K562 (cell line): ENCODE measurements at regions not wholly inside any gene's neighbourhood (a gene's known extent, or its start where the extent isn't known, plus 50 kb on each side); places are given as distances from the start of the nearest gene placed in this dataset.

Source experiments
- ARID2 ChIP-seq: fragments of 450-650 bp; IDR thresholded peaks from 2 replicates; pipeline ENCODE4 v1.6.1; 2017; ENCODE audit warnings: antibody characterized with exemption, mild to moderate bottlenecking
- ARNT ChIP-seq, 2 experiments: fragments of 450-650 bp; IDR thresholded peaks; 2 replicates each; pipeline ENCODE4 v1.6.1; 2016; ENCODE audit warnings: mild to moderate bottlenecking in 1 of 2
- CBX3 ChIP-seq, 2 experiments: IDR thresholded peaks; 1 replicate in 1 of 2; 2 replicates in 1 of 2; pipeline ENCODE4 v1.6.1; 2012; ENCODE audit warnings: inconsistent platforms in 2 of 2, low read length in 2 of 2, borderline replicate concordance in 1 of 2, control low read depth in 1 of 2
- CEBPG ChIP-seq, 3 experiments: fragments of 200-800 bp in 1 of 3; sonication (Bioruptor generic) in 1 of 3; sonication (generic) in 1 of 3; formaldehyde crosslinking in 1 of 3; IDR thresholded peaks in 2 of 3; conservative IDR thresholded peaks in 1 of 3; 2 replicates each; pipeline versions ENCODE4 v1.6.1 to v1.8.0; 2016 to 2022; ENCODE audit warnings: missing compliant biosample characterization in 2 of 3, missing genetic modification characterization in 2 of 3, mild to moderate bottlenecking in 1 of 3, missing genetic modification reagents in 1 of 3
- CREM ChIP-seq: IDR thresholded peaks from 2 replicates; pipeline ENCODE4 v1.6.1; 2014; ENCODE audit warnings: antibody characterized with exemption, low read depth
- CTCFL ChIP-seq: IDR thresholded peaks from 2 replicates; pipeline ENCODE4 v1.6.1; 2011; ENCODE audit warnings: borderline replicate concordance, low read depth, mild to moderate bottlenecking, moderate library complexity, low read length; ENCODE audit not compliant: insufficient read depth, poor library complexity, severe bottlenecking
- EP400 ChIP-seq: fragments of 450-650 bp; IDR thresholded peaks from 2 replicates; pipeline ENCODE4 v1.6.1; 2017; ENCODE audit warnings: antibody characterized with exemption, mild to moderate bottlenecking, moderate library complexity
- HINFP ChIP-seq: fragments of 450-650 bp; conservative IDR thresholded peaks from 2 replicates; pipeline ENCODE4 v1.6.1; 2016; ENCODE audit warnings: missing genetic modification characterization, low read depth, mild to moderate bottlenecking, control low read depth, missing compliant biosample characterization
- JUN ChIP-seq, 2 experiments: sonication (generic) in 1 of 2; formaldehyde crosslinking in 1 of 2; IDR thresholded peaks; 2 replicates each; pipeline versions ENCODE4 v1.6.1 to v1.8.0; 2012 to 2022; ENCODE audit warnings: borderline replicate concordance in 2 of 2, mild to moderate bottlenecking in 2 of 2, improper control_type of control experiment in 1 of 2, low read depth in 1 of 2, low read length in 1 of 2, missing genetic modification reagents in 1 of 2
- KLF13 ChIP-seq: fragments of 450-650 bp; IDR thresholded peaks from 2 replicates; pipeline ENCODE4 v1.6.1; 2016; ENCODE audit warnings: missing genetic modification characterization, low read depth, mild to moderate bottlenecking, missing compliant biosample characterization, moderate library complexity, borderline replicate concordance
- MEIS2 ChIP-seq: fragments of 450-650 bp; IDR thresholded peaks from 2 replicates; pipeline ENCODE4 v1.6.1; 2014; ENCODE audit warnings: mild to moderate bottlenecking; ENCODE audit not compliant: partially characterized antibody
- MNT ChIP-seq, 2 experiments: fragments of 450-650 bp; conservative IDR thresholded peaks; 2 replicates each; pipeline ENCODE4 v1.6.1; 2017; ENCODE audit warnings: mild to moderate bottlenecking in 2 of 2, moderate library complexity in 2 of 2
- PHTF2 ChIP-seq: fragments of 250-450 bp; sonication (Bioruptor Pico); IDR thresholded peaks from 2 replicates; pipeline ENCODE4 v1.5.0; 2021; ENCODE audit warnings: mild to moderate bottlenecking
- RB1 ChIP-seq: fragments of 450-650 bp; IDR thresholded peaks from 2 replicates; pipeline ENCODE4 v1.6.1; 2017; ENCODE audit warnings: low read depth, mild to moderate bottlenecking
- SMARCE1 ChIP-seq: fragments of 450-650 bp; IDR thresholded peaks from 2 replicates; pipeline ENCODE4 v1.7.1; 2016; ENCODE audit warnings: mild to moderate bottlenecking
- SP1 ChIP-seq: sonication (generic); formaldehyde crosslinking; IDR thresholded peaks from 2 replicates; pipeline ENCODE4 v1.8.1; 2022; ENCODE audit warnings: mild to moderate bottlenecking, missing genetic modification reagents
- SRF ChIP-seq, 2 experiments: fragments of 250-450, 450-650 bp in 1 of 2; sonication (Bioruptor Pico) in 1 of 2; sonication (generic) in 1 of 2; formaldehyde crosslinking; IDR thresholded peaks; 2 replicates each; pipeline versions ENCODE4 v1.5.0 to v1.5.1; 2020 to 2022; ENCODE audit warnings: mild to moderate bottlenecking in 1 of 2, missing genetic modification reagents in 1 of 2
- STAT5A ChIP-seq: IDR thresholded peaks from 2 replicates; pipeline ENCODE4 v1.6.1; 2012; ENCODE audit warnings: low read length, inconsistent platforms, borderline replicate concordance
- ZNF384 ChIP-seq: IDR thresholded peaks from 2 replicates; pipeline ENCODE4 v1.6.1; 2012; ENCODE audit warnings: low read depth, low read length, improper control_type of control experiment
- ZNF449 ChIP-seq: fragments of 250-450 bp; sonication (Bioruptor Pico); IDR thresholded peaks from 2 replicates; pipeline ENCODE4 v1.8.0; 2022; ENCODE audit warnings: moderate library complexity, mild to moderate bottlenecking, inconsistent platforms
- ZNF695 ChIP-seq: fragments of 450-650 bp; formaldehyde crosslinking; IDR thresholded peaks from 2 replicates; pipeline ENCODE4 v1.4.0; 2020; ENCODE audit warnings: mild to moderate bottlenecking, moderate library complexity

GRCh38 chr1:67535474-67535873 is 105.3 kb upstream of the SERBP1 start (continued):
- TF ChIP-seq STAT5A (0 out of 2 replicates have a peak, but pooled peaks have one; percentile 13), ZNF449 (no peak), ZNF384 (peak; percentile 18; the same call in 1 of the 2 replicates), CBX3 (IDR thresholded peaks at IDR 0.05; ENCODE audit: borderline replicate concordance in 1 of 2, low read length in 2 of 2) (peak in 1 of 2 experiments; percentile 70; a peak in 1 of 3 replicates), KLF13 (tag) (no peak), SMARCE1 (no peak), EP400 (peak; percentile 26; the same call in 1 of the 2 replicates), CREM (0 out of 2 replicates have a peak, but pooled peaks have one; percentile 12), SRF (CRISPR knock-in tag; IDR thresholded peaks at IDR 0.05) (peak in 1 of 2 experiments; percentile 59; a peak in 1 of 4 replicates), ZNF695 (no peak), MEIS2 (peak; percentile 49), PHTF2 (CRISPR knock-in tag) (no peak), CEBPG (CRISPR knock-in tag; IDR thresholded peaks at IDR 0.05) (peak; percentile 90), CEBPG (tag; conservative IDR thresholded peaks at IDR 0.05 in 1 of 2, IDR thresholded peaks at IDR 0.05 in 1 of 2) (peak; percentile 82 to 84), CTCFL (peak; percentile 53), ARNT (IDR thresholded peaks at IDR 0.05) (peak in 1 of 2 experiments; percentile 50; a peak in 1 of 4 replicates), ARID2 (peak; percentile 70), MNT (conservative IDR thresholded peaks at IDR 0.05) (peak; percentile 16 to 22; a peak in 1 of 4 replicates), JUN (IDR thresholded peaks at IDR 0.05; ENCODE audit: borderline replicate concordance, low read depth, low read length) (0 out of 2 replicates have a peak, but pooled peaks have one; percentile 17), JUN (CRISPR knock-in tag; IDR thresholded peaks at IDR 0.05; ENCODE audit: borderline replicate concordance) (no peak), SP1 (CRISPR knock-in tag) (0 out of 2 replicates have a peak, but pooled peaks have one; percentile 4), HINFP (no peak), RB1 (peak; percentile 45; the same call in 1 of the 2 replicates)
